ENCODE measurements at regions not wholly inside any gene's neighbourhood (a gene's known extent, or its start where the extent isn't known, plus 50 kb on each side); places are given as distances from the start of the nearest gene placed in this dataset.

GRCh38 chr18:29198834-29199233, 1021.9 kb upstream of the CDH2 start:
- H3K79me2 ChIP-seq (ENCODE audit: control insufficient read depth, low read length): no peaks in the 10 kb centered on the region
- H3K4me3 ChIP-seq (ENCODE audit: low read length): no peak overlapping the region
- no peak overlapping the region for H3K27ac ChIP-seq (ENCODE audit: low read depth, low read length)
- H3K4me2 ChIP-seq (ENCODE audit: low read length): no peak overlapping the region
- no peaks in the 10 kb centered on the region for H3F3A ChIP-seq (ENCODE audit: control insufficient read depth, insufficient read depth)
- H3K9me2 ChIP-seq (replicated peaks; ENCODE audit: control insufficient read depth, low read length): no peaks in the 10 kb centered on the region
- H3K27me3 ChIP-seq (ENCODE audit: control insufficient read depth, low read length): no peaks in the 10 kb centered on the region
- H4K20me1 ChIP-seq (ENCODE audit: control insufficient read depth, insufficient read depth, low read depth, low read length): no peaks in the 10 kb centered on the region
- no peaks in the 10 kb centered on the region for H3K36me3 ChIP-seq (ENCODE audit: control insufficient read depth, low read length)
- TF ChIP-seq, protein P1, sequence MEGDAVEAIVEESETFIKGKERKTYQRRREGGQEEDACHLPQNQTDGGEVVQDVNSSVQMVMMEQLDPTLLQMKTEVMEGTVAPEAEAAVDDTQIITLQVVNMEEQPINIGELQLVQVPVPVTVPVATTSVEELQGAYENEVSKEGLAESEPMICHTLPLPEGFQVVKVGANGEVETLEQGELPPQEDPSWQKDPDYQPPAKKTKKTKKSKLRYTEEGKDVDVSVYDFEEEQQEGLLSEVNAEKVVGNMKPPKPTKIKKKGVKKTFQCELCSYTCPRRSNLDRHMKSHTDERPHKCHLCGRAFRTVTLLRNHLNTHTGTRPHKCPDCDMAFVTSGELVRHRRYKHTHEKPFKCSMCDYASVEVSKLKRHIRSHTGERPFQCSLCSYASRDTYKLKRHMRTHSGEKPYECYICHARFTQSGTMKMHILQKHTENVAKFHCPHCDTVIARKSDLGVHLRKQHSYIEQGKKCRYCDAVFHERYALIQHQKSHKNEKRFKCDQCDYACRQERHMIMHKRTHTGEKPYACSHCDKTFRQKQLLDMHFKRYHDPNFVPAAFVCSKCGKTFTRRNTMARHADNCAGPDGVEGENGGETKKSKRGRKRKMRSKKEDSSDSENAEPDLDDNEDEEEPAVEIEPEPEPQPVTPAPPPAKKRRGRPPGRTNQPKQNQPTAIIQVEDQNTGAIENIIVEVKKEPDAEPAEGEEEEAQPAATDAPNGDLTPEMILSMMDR (IDR thresholded peaks at IDR 0.05; ENCODE audit: low read depth, low read length, poor library complexity, severe bottlenecking): no peak
- TF ChIP-seq EZH2phosphoT487 (IDR thresholded peaks at IDR 0.05; ENCODE audit: borderline replicate concordance, low read length): no peak
- H3K4me1 ChIP-seq (ENCODE audit: control insufficient read depth, low read length): no peaks in the 10 kb centered on the region
- H3K9me3 ChIP-seq (ENCODE audit: control insufficient read depth, insufficient read depth, low read length): no peaks in the 10 kb centered on the region

DNA sequence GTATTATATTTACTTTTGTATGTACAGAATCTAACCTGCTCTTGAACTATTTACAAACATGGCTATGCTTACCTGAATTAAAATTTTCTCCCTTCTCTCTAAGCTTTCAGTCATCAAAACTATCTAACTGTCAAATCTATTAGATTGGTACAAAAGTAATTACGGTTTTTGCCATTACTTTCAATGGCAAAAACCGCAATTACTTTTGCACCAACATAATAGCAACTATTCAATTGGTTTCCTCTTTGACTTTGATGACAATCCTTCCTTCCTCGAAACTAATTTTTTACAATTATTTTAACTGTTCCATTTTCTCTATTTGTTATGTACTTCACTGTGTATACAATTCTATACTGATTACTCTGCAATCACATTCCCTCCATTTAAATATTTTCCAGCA, 1019.4 kb upstream of the CDH2 start:
- H3K27me3 ChIP-seq (ENCODE audit: control insufficient read depth, low read length): no peaks in the 10 kb centered on the region
- TF ChIP-seq EZH2phosphoT487 (IDR thresholded peaks at IDR 0.05; ENCODE audit: borderline replicate concordance, low read length): no peak
- TF ChIP-seq, protein P1 (IDR thresholded peaks at IDR 0.05; ENCODE audit: low read depth, low read length, poor library complexity, severe bottlenecking): no peak
- H3K4me2 ChIP-seq (ENCODE audit: low read length): no peak overlapping the region
- H3K79me2 ChIP-seq (ENCODE audit: control insufficient read depth, low read length): no peaks in the 10 kb centered on the region
- H3K9me2 ChIP-seq (replicated peaks; ENCODE audit: control insufficient read depth, low read length): no peaks in the 10 kb centered on the region
- no peaks in the 10 kb centered on the region for H3K36me3 ChIP-seq (ENCODE audit: control insufficient read depth, low read length)
- H3F3A ChIP-seq (ENCODE audit: control insufficient read depth, insufficient read depth): no peaks in the 10 kb centered on the region
- no peaks in the 10 kb centered on the region for H4K20me1 ChIP-seq (ENCODE audit: control insufficient read depth, insufficient read depth, low read depth, low read length)
- no peaks in the 10 kb centered on the region for H3K4me1 ChIP-seq (ENCODE audit: control insufficient read depth, low read length)
- H3K27ac ChIP-seq (ENCODE audit: low read depth, low read length): no peak overlapping the region
- no peaks in the 10 kb centered on the region for H3K9me3 ChIP-seq (ENCODE audit: control insufficient read depth, insufficient read depth, low read length)
- no peak overlapping the region for H3K4me3 ChIP-seq (ENCODE audit: low read length)

GRCh38 chr18:29191263-29191662, 1014.3 kb upstream of the CDH2 start:
- H3K79me2 ChIP-seq (ENCODE audit: control insufficient read depth, low read length): no peaks in the 10 kb centered on the region
- H3K36me3 ChIP-seq (ENCODE audit: control insufficient read depth, low read length): no peaks in the 10 kb centered on the region
- no peak overlapping the region for H3K4me2 ChIP-seq (ENCODE audit: low read length)
- H3F3A ChIP-seq (ENCODE audit: control insufficient read depth, insufficient read depth): no peaks in the 10 kb centered on the region
- no peaks in the 10 kb centered on the region for H3K27me3 ChIP-seq (ENCODE audit: control insufficient read depth, low read length)
- H4K20me1 ChIP-seq (ENCODE audit: control insufficient read depth, insufficient read depth, low read depth, low read length): no peaks in the 10 kb centered on the region
- H3K4me1 ChIP-seq (ENCODE audit: control insufficient read depth, low read length): no peaks in the 10 kb centered on the region
- TF ChIP-seq, protein P1 (IDR thresholded peaks at IDR 0.05; ENCODE audit: low read depth, low read length, poor library complexity, severe bottlenecking): no peak
- no peak for TF ChIP-seq EZH2phosphoT487 (IDR thresholded peaks at IDR 0.05; ENCODE audit: borderline replicate concordance, low read length)
- no peak overlapping the region for H3K4me3 ChIP-seq (ENCODE audit: low read length)
- H3K27ac ChIP-seq (ENCODE audit: low read depth, low read length): no peak overlapping the region
- H3K9me3 ChIP-seq (ENCODE audit: control insufficient read depth, insufficient read depth, low read length): no peaks in the 10 kb centered on the region
- H3K9me2 ChIP-seq (replicated peaks; ENCODE audit: control insufficient read depth, low read length): no peaks in the 10 kb centered on the region

- Histone ChIP-seq H3K4me1 (ENCODE audit: control insufficient read depth, low read length) (no peaks in the 10 kb centered on the region), H3K4me2 (ENCODE audit: low read length) (no peak overlapping the region), H3K9me3 (ENCODE audit: control insufficient read depth, insufficient read depth, low read length) (no peaks in the 10 kb centered on the region)
Measured at GRCh38 chr18:29188760-29189159, 1011.8 kb upstream of the CDH2 start.

More at GRCh38 chr18:29188760-29189159, 1011.8 kb upstream of the CDH2 start:
- TF ChIP-seq, protein P1 (IDR thresholded peaks at IDR 0.05; ENCODE audit: low read depth, low read length, poor library complexity, severe bottlenecking): no peak
- no peak for TF ChIP-seq EZH2phosphoT487 (IDR thresholded peaks at IDR 0.05; ENCODE audit: borderline replicate concordance, low read length)
- Histone ChIP-seq H3K27ac (ENCODE audit: low read depth, low read length) (no peak overlapping the region), H3F3A (ENCODE audit: control insufficient read depth, insufficient read depth) (no peaks in the 10 kb centered on the region), H4K20me1 (ENCODE audit: control insufficient read depth, insufficient read depth, low read depth, low read length) (no peaks in the 10 kb centered on the region), H3K36me3 (ENCODE audit: control insufficient read depth, low read length) (no peaks in the 10 kb centered on the region), H3K9me2 (replicated peaks; ENCODE audit: control insufficient read depth, low read length) (no peaks in the 10 kb centered on the region), H3K79me2 (ENCODE audit: control insufficient read depth, low read length) (no peaks in the 10 kb centered on the region), H3K27me3 (ENCODE audit: control insufficient read depth, low read length) (no peaks in the 10 kb centered on the region), H3K4me3 (ENCODE audit: low read length) (no peak overlapping the region)

Measured in DOHH2 (cell line).